Common myeloid progenitor, CD34-positive (primary cell): ENCODE measurements at regions not wholly inside any gene's neighbourhood (a gene's known extent, or its start where the extent isn't known, plus 50 kb on each side); places are given as distances from the start of the nearest gene placed in this dataset.

Experiments used
- CTCF ChIA-PET: fragments of 350-600 bp; sonication (Branson Sonifier 250); formaldehyde crosslinking; loops from one replicate; lab custom pipeline; 2021; ENCODE audit warnings: antibody characterized with exemption; lab: Charles Lee
- POLR2A ChIA-PET: fragments of 350-600 bp; sonication (Branson Sonifier 250); formaldehyde crosslinking; loops from one replicate; lab custom pipeline; 2021; ENCODE audit warnings: antibody characterized with exemption; lab: Charles Lee
- DNase-seq, 3 donors: peaks; one replicate each; pipeline versions ENCODE4 v3.0.0 to v3.0.0-alpha.2; 2013
- H3K27ac ChIP-seq, 2 experiments: 1 replicate in 1 of 2; 2 replicates in 1 of 2; pipeline ENCODE4 v1.7.0; 2013; ENCODE audit warnings: inconsistent platforms in 2 of 2, low read length in 2 of 2, mild to moderate bottlenecking in 2 of 2, low read depth in 1 of 2, moderate library complexity in 1 of 2; ENCODE audit not compliant: severe bottlenecking in 2 of 2, insufficient read depth in 1 of 2, poor library complexity in 1 of 2
- H3K27me3 ChIP-seq, 5 experiments: replicated peaks in 2 of 5; 1 replicate in 3 of 5; 2 replicates in 2 of 5; pipeline versions ENCODE4 v1.6.1 to v1.7.0; 2013; ENCODE audit warnings: low read length in 4 of 5, mild to moderate bottlenecking in 2 of 5, moderate library complexity in 2 of 5, inconsistent platforms in 1 of 5; ENCODE audit not compliant: insufficient read depth in 5 of 5, control insufficient read depth in 4 of 5
- H3K36me3 ChIP-seq, 4 experiments: 1 replicate in 2 of 4; 2 replicates in 2 of 4; pipeline versions ENCODE4 v1.6.1 to v1.7.0; 2013; ENCODE audit warnings: low read length in 3 of 4, control low read depth in 1 of 4, mild to moderate bottlenecking in 1 of 4; ENCODE audit not compliant: control insufficient read depth in 4 of 4, insufficient read depth in 4 of 4
- H3K4me1 ChIP-seq, 4 experiments: 1 replicate in 3 of 4; 2 replicates in 1 of 4; pipeline versions ENCODE4 v1.6.1 to v1.7.1; 2013; ENCODE audit warnings: low read length in 3 of 4, mild to moderate bottlenecking in 3 of 4, control low read depth in 1 of 4, inconsistent platforms in 1 of 4, moderate library complexity in 1 of 4; ENCODE audit not compliant: control insufficient read depth in 4 of 4, insufficient read depth in 4 of 4; ENCODE audit errors: control extremely low read depth in 1 of 4
- H3K4me3 ChIP-seq, 7 experiments: 1 replicate in 4 of 7; 2 replicates in 3 of 7; pipeline versions ENCODE4 v1.5.1 to v1.7.0; 2013; ENCODE audit warnings: mild to moderate bottlenecking in 7 of 7, low read length in 6 of 7, moderate library complexity in 6 of 7, inconsistent platforms in 2 of 7, low read depth in 2 of 7, control low read depth in 1 of 7; ENCODE audit not compliant: insufficient read depth in 4 of 7, control insufficient read depth in 1 of 7; ENCODE audit errors: extremely low read depth in 1 of 7
- H3K9me3 ChIP-seq, 5 experiments: 1 replicate in 4 of 5; 2 replicates in 1 of 5; pipeline versions ENCODE4 v1.6.1 to v1.7.1; 2013; ENCODE audit warnings: low read length in 4 of 5, mild to moderate bottlenecking in 2 of 5, inconsistent platforms in 1 of 5, low read depth in 1 of 5, moderate library complexity in 1 of 5; ENCODE audit not compliant: control insufficient read depth in 4 of 5, insufficient read depth in 2 of 5; ENCODE audit errors: control extremely low read depth in 1 of 5
- WGBS: methylation state at CpG from one replicate; pipeline ENCODE4 v1.1.5; 2013; ENCODE audit not compliant: insufficient coverage; 5-methylcytosine and 5-hydroxymethylcytosine counted together

DNA sequence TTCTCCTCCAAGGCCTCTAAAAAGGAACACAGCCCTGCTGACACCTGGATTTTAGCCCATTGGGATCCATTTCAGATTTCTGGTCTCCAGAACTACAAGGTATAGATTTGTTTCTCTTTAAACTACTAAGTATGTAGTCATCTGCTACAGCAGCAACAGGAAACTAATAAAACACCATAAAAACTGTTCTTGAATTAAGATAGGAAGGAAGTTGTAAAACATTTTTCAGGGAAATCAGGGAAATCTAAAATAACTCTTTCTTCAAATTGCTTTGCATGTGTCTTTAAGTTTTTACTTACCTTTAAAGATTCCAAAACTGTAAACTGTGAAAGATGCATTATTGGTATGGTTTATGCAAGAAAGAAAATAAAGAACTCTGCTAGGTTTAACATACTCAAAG, 407.0 kb upstream of the TOM1L1 start:
- ChIA-PET CTCF (no interaction called here), POLR2A (no interaction called here)
- DNase-seq, result no peak
- no peaks in the 10 kb centered on the region for H3K36me3 ChIP-seq
- no peaks in the 10 kb centered on the region for H3K27me3 ChIP-seq
- H3K4me3 ChIP-seq, result no peak overlapping the region
- no peaks in the 10 kb centered on the region for H3K4me1 ChIP-seq
- H3K9me3 ChIP-seq, result peaks cover 0 to 1% (median 0%) of the 10 kb centered on the region in 5 experiments
- H3K27ac ChIP-seq, result no peak overlapping the region

DNA sequence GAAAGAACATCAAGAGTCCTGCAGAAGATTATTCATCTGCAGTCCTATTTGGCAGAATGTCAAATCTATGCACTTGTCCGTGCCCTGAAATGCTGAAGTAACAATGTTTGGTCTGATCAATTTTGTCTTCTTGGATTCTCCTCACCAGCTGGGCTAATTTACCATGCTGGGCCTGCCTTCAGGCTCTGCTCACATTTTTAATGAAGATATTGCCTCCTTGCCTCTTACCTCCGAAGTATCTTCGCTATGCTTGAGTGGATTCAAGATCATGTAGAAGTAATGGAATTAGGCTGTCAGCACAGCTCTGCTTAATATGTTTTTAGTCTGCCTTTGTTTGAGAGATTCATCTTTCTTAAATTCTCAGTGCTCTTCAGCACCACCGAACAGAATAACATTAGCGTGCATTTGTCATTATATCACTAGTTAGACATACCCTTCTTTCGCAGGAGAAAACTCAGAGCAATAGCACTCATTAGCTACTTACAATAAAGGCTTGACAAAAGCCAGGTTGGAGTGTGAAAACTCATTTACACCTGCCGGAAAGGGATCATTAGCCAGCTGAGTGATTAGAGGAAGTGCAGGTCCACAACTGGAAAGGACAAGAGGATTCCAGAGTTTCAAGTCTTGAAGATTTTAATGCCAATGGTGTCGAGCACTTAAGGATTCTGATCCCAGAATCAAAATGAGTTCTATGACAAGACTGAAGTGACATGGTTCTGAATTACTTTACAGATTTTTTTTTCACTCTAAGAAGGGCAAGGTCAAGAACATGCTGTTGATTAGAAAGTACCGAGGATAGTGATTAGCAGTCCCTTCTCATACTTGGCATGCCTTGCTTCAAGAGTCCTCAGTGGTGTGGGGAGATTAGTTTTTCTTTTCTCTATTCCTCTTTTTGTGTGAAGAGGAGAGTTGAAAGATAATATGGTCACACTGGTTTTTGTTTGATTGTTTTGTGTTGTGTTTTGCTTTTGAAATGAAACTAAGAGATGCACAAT, 405.6 kb upstream of the TOM1L1 start:
- DNase-seq, result no peak
- H3K9me3 ChIP-seq, result peaks cover 0 to 1% (median 0%) of the 10 kb centered on the region in 5 experiments
- no peaks in the 10 kb centered on the region for H3K4me1 ChIP-seq
- H3K27me3 ChIP-seq, result no peaks in the 10 kb centered on the region
- H3K36me3 ChIP-seq, result no peaks in the 10 kb centered on the region
- ChIA-PET CTCF (no interaction called here), POLR2A (no interaction called here)
- no peak overlapping the region for H3K27ac ChIP-seq
- no peak overlapping the region for H3K4me3 ChIP-seq
- WGBS, result 91% methylated on average over 4 of the region's 9 CpGs

DNA sequence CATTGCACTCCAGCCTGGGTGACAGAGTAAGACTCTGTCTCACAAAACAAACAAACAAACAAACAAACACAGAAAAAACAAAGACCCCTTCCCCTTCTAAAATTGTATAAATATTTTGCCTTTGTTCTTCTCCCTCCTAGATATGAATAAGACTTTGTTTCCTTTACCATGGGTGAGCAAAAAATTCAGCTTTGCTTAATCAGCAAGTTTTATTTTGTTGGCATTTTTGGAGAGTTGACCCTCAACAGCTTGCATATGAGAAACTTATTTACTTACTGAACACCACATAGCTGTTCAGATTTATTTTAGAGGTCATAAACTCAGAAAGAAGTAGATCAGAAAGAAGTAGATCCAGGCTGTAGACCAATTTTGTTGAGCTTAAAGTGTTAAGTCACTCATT, 395.2 kb upstream of the TOM1L1 start:
- H3K9me3 ChIP-seq, result no peaks in the 10 kb centered on the region
- no peaks in the 10 kb centered on the region for H3K36me3 ChIP-seq
- no peaks in the 10 kb centered on the region for H3K27me3 ChIP-seq
- H3K27ac ChIP-seq, result no peak overlapping the region
- CTCF ChIA-PET, result interaction anchor here (0.7 kb wide), 1 partner anchor 1070 kb away, joined by 3 read pairs; no protein-coding TSS in a partner anchor
- POLR2A ChIA-PET, result no interaction called here
- no peaks in the 10 kb centered on the region for H3K4me1 ChIP-seq
- DNase-seq, result no peak
- no peak overlapping the region for H3K4me3 ChIP-seq

DNA sequence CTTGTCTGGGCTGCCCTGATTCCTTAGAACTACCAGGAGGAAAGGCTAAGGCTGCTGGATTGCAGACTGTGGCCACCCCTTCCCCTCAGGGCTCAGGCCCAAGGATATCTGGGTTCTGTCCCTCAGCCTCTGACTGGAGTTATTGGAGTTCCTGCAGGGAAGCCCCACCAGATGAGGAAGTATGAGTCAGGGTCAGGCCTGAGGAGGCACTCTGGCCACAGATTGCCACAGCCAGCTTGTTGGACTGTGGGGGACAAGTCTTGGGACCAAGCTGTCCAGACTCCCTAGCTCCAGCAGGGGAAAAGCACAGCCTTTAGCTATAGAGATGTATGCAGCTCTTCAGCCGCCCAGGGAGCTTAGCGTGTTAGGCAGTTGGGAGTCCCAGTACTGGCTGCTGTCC, 381.9 kb upstream of the TOM1L1 start:
- WGBS, result 100% methylated on average over 2 of the region's 2 CpGs
- POLR2A ChIA-PET, result no interaction called here
- Histone ChIP-seq H3K27ac (no peak overlapping the region), H3K36me3 (no peaks in the 10 kb centered on the region), H3K4me3 (no peak overlapping the region), H3K27me3 (no peaks in the 10 kb centered on the region), H3K4me1 (no peaks in the 10 kb centered on the region), H3K9me3 (no peaks in the 10 kb centered on the region)
- CTCF ChIA-PET, result no interaction called here
- no peak for DNase-seq

DNA sequence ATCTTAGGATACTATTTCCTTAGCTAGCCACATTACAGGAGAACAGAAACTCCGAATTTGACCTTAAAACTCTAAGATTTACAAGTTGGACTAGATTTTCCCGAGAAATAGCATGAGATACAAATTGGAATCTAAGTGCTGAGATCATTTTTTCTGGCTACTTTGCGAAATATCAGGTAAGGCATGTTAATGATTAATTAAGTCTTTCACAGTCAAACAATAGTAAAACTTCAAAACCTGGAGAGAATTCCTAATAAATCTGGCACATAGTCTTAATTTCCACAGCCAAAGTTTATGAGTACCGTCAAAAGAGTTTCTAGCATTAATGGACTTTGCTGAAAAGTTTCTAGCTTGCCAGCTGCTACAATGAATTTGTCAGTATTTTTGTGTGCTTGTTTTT, 379.5 kb upstream of the TOM1L1 start:
- Histone ChIP-seq H3K27ac (no peak overlapping the region), H3K27me3 (no peaks in the 10 kb centered on the region), H3K4me3 (no peak overlapping the region), H3K9me3 (no peaks in the 10 kb centered on the region), H3K36me3 (no peaks in the 10 kb centered on the region), H3K4me1 (no peaks in the 10 kb centered on the region)
- DNase-seq, result no peak
- WGBS, result 100% methylated on average over 1 of the region's 4 CpGs
- CTCF ChIA-PET, result no interaction called here
- POLR2A ChIA-PET, result no interaction called here

DNA sequence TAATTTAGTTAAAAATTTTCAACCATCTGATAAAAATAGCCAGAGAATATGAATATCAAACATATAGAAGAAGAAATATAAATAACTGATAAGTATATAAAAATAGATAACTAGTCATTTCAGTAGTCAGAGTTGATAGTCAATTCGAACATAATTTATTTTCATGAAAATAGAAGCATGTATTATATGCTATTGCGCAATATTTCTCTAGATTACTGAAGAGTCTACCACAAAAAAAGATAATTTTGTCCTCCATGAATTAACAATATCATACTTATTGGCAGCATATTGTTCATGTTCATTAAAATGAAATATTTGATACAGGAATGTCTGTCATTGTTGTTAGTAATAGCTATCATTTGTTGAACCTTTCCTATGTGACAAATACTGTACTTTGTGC, 376.2 kb upstream of the TOM1L1 start:
- Histone ChIP-seq H3K36me3 (no peaks in the 10 kb centered on the region), H3K4me1 (no peaks in the 10 kb centered on the region), H3K27me3 (no peaks in the 10 kb centered on the region), H3K9me3 (no peaks in the 10 kb centered on the region), H3K4me3 (no peak overlapping the region), H3K27ac (no peak overlapping the region)
- ChIA-PET CTCF (no interaction called here), POLR2A (no interaction called here)
- WGBS, result no CpG with 5 or more reads among the region's 2 CpGs
- DNase-seq, result no peak

DNA sequence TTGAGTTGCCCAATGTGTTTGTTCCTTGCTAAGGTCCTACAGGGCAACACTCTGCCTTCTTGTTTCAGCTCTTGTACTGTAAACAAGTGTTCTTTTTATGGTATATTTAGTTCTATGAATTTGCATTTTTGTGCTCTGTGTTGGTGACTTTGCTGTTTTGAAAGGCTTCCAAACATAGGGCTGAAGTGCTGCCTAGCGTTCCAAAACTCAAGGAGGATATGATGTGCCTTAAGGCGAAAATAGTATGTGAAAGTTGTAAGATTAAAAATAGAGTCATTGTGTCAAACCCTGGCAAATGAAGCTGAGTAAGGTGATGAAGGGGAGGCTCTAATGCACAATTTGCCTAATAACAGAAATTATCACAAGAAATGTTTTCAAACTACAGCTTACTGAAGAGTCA, 372.7 kb upstream of the TOM1L1 start:
- ChIA-PET CTCF (interaction anchor here (0.6 kb wide), 1 partner anchor 225 kb away, joined by 3 read pairs; no protein-coding TSS in a partner anchor), POLR2A (no interaction called here)

More for the DNA sequence above, 372.7 kb upstream of the TOM1L1 start:
- H3K9me3 ChIP-seq, result no peaks in the 10 kb centered on the region
- no peak overlapping the region for H3K27ac ChIP-seq
- 83% methylated on average over 1 of the region's 2 CpGs for WGBS
- no peak overlapping the region for H3K4me3 ChIP-seq
- no peaks in the 10 kb centered on the region for H3K4me1 ChIP-seq
- no peaks in the 10 kb centered on the region for H3K36me3 ChIP-seq
- H3K27me3 ChIP-seq, result no peaks in the 10 kb centered on the region
- DNase-seq, result no peak
